Endodermal cell (in vitro differentiated cells): ENCODE measurements at regions not wholly inside any gene's neighbourhood (a gene's known extent, or its start where the extent isn't known, plus 50 kb on each side); places are given as distances from the start of the nearest gene placed in this dataset.

Experiments
- DNase-seq: peaks from one replicate; pipeline ENCODE4 v3.0.0-alpha.2; 2017
- H3K27ac ChIP-seq: 2 replicates; pipeline ENCODE4 v1.5.1; 2013; ENCODE audit warnings: mild to moderate bottlenecking, low read depth, low read length, moderate library complexity
- H3K27me3 ChIP-seq: 2 replicates; pipeline ENCODE4 v1.6.1; 2013; ENCODE audit warnings: mild to moderate bottlenecking, low read length, moderate library complexity; ENCODE audit not compliant: insufficient read depth, control insufficient read depth, poor library complexity, severe bottlenecking
- H3K36me3 ChIP-seq: 2 replicates; pipeline ENCODE4 v1.7.0; 2013; ENCODE audit warnings: mild to moderate bottlenecking, low read length, moderate library complexity; ENCODE audit not compliant: control insufficient read depth, insufficient read depth
- H3K4me1 ChIP-seq: one replicate; pipeline ENCODE4 v1.7.0; 2013; ENCODE audit warnings: low read length; ENCODE audit not compliant: control insufficient read depth, insufficient read depth
- H3K4me3 ChIP-seq: 2 replicates; pipeline ENCODE4 v1.5.1; 2013; ENCODE audit warnings: mild to moderate bottlenecking, low read length, moderate library complexity
- H3K9ac ChIP-seq: 2 replicates; pipeline ENCODE4 v1.6.1; 2013; ENCODE audit warnings: mild to moderate bottlenecking, low read length, moderate library complexity; ENCODE audit not compliant: poor library complexity, severe bottlenecking; ENCODE audit errors: extremely low read depth
- H3K9me3 ChIP-seq: 2 replicates; pipeline ENCODE4 v1.6.1; 2013; ENCODE audit warnings: mild to moderate bottlenecking, low read length, moderate library complexity; ENCODE audit not compliant: control insufficient read depth
- H3K27ac Mint-ChIP-seq: 2 replicates; pipeline ENCODE4 v1.8.0; 2020; ENCODE audit warnings: mixed read lengths
- H3K27me3 Mint-ChIP-seq: 2 replicates; pipeline ENCODE4 v1.8.0; 2021; ENCODE audit warnings: mild to moderate bottlenecking, mixed read lengths; ENCODE audit not compliant: insufficient read depth
- H3K36me3 Mint-ChIP-seq: 2 replicates; pipeline ENCODE4 v1.8.0; 2020; ENCODE audit warnings: low read depth, mixed read lengths
- H3K4me1 Mint-ChIP-seq: 2 replicates; pipeline ENCODE4 v1.8.0; 2020; ENCODE audit warnings: mixed read lengths
- H3K4me3 Mint-ChIP-seq: 2 replicates; pipeline ENCODE4 v1.8.0; 2020; ENCODE audit warnings: mild to moderate bottlenecking, moderate library complexity, mixed read lengths
- H3K9me3 Mint-ChIP-seq: 2 replicates; pipeline ENCODE4 v1.8.0; 2020; ENCODE audit warnings: mild to moderate bottlenecking, mixed read lengths
- CTCF ChIP-seq: fragments of 200-600 bp; sonication (generic); conservative IDR thresholded peaks from 2 replicates; pipeline ENCODE4 v1.5.0; 2021; ENCODE audit warnings: antibody characterized with exemption, mild to moderate bottlenecking
- WGBS, 2 experiments: methylation state at CpG; one replicate each; pipeline versions ENCODE4 v1.1.5 to v1.1.7; 2013; ENCODE audit warnings: missing lambda C conversion rate in 2 of 2, mixed read lengths in 1 of 2; ENCODE audit not compliant: insufficient coverage in 1 of 2, insufficient read length in 1 of 2; 5-methylcytosine and 5-hydroxymethylcytosine counted together

GRCh38 chr7:131149840-131150239, 177.8 kb upstream of the MKLN1 start:
- no peaks in the 10 kb centered on the region for H3K9me3 Mint-ChIP-seq
- no peak for DNase-seq
- H3K4me1 ChIP-seq: no peaks in the 10 kb centered on the region
- H3K4me1 Mint-ChIP-seq: peaks cover 1% of the 10 kb centered on the region
- no peak overlapping the region for H3K4me3 ChIP-seq
- H3K4me3 Mint-ChIP-seq: no peak overlapping the region
- H3K9ac ChIP-seq: no peak overlapping the region
- no peak for TF ChIP-seq CTCF
- no peaks in the 10 kb centered on the region for H3K36me3 Mint-ChIP-seq
- no peaks in the 10 kb centered on the region for H3K9me3 ChIP-seq
- H3K27ac Mint-ChIP-seq: no peak overlapping the region
- no peaks in the 10 kb centered on the region for H3K27me3 Mint-ChIP-seq
- no peaks in the 10 kb centered on the region for H3K27me3 ChIP-seq
- no peak overlapping the region for H3K27ac ChIP-seq
- 84 to 95% methylated on average over 3 to 4 of the region's 4 CpGs for WGBS, 2 experiments
- H3K36me3 ChIP-seq: no peaks in the 10 kb centered on the region

GRCh38 chr7:131151034-131151433, 176.6 kb upstream of the MKLN1 start:
- no peak for DNase-seq
- Mint-ChIP-seq H3K4me3 (no peak overlapping the region), H3K4me1 (no peaks in the 10 kb centered on the region), H3K27me3 (no peaks in the 10 kb centered on the region), H3K9me3 (no peaks in the 10 kb centered on the region), H3K27ac (no peak overlapping the region), H3K36me3 (no peaks in the 10 kb centered on the region)
- H3K27me3 ChIP-seq: no peaks in the 10 kb centered on the region
- H3K36me3 ChIP-seq: no peaks in the 10 kb centered on the region
- no peak overlapping the region for H3K9ac ChIP-seq
- H3K4me1 ChIP-seq: no peaks in the 10 kb centered on the region
- H3K27ac ChIP-seq: no peak overlapping the region
- TF ChIP-seq CTCF: no peak
- H3K4me3 ChIP-seq: no peak overlapping the region
- no peaks in the 10 kb centered on the region for H3K9me3 ChIP-seq
- 91 to 100% methylated on average over 2 to 3 of the region's 3 CpGs for WGBS, 2 experiments

GRCh38 chr7:131152766-131153165, 174.9 kb upstream of the MKLN1 start:
- Mint-ChIP-seq H3K27me3 (no peaks in the 10 kb centered on the region), H3K9me3 (no peaks in the 10 kb centered on the region), H3K4me1 (no peaks in the 10 kb centered on the region), H3K4me3 (no peak overlapping the region), H3K36me3 (no peaks in the 10 kb centered on the region), H3K27ac (no peak overlapping the region)
- no peak overlapping the region for H3K27ac ChIP-seq
- no peaks in the 10 kb centered on the region for H3K4me1 ChIP-seq
- no peak for DNase-seq
- H3K27me3 ChIP-seq: no peaks in the 10 kb centered on the region
- H3K4me3 ChIP-seq: no peak overlapping the region
- no peak for TF ChIP-seq CTCF
- no peaks in the 10 kb centered on the region for H3K9me3 ChIP-seq
- H3K36me3 ChIP-seq: no peaks in the 10 kb centered on the region
- H3K9ac ChIP-seq: no peak overlapping the region
